ENCODE measurements at regions not wholly inside any gene's neighbourhood (a gene's known extent, or its start where the extent isn't known, plus 50 kb on each side); places are given as distances from the start of the nearest gene placed in this dataset.

GRCh38 chr22:48704335-48704734 lies 1123.3 kb downstream of the BRD1 start:
- Mint-ChIP-seq H3K36me3 (no peaks in the 10 kb centered on the region), H3K4me1 (no peaks in the 10 kb centered on the region), H3K27me3 (no peaks in the 10 kb centered on the region), H3K9me3 (no peaks in the 10 kb centered on the region), H3K27ac (no peak overlapping the region), H3K4me3 (no peak overlapping the region)
- no peak for DNase-seq
- ATAC-seq (replicated peaks), result no peak

- Mint-ChIP-seq H3K27ac (no peak overlapping the region), H3K4me1 (no peaks in the 10 kb centered on the region), H3K36me3 (no peaks in the 10 kb centered on the region), H3K27me3 (no peaks in the 10 kb centered on the region), H3K4me3 (no peak overlapping the region), H3K9me3 (no peaks in the 10 kb centered on the region)
- ATAC-seq (replicated peaks) (no peak), DNase-seq (no peak)
Observed at GRCh38 chr22:48703265-48703941, 1124.3 kb downstream of the BRD1 start.

GRCh38 chr22:48702573-48703264 lies 1125.0 kb downstream of the BRD1 start:
- DNase-seq (no peak), ATAC-seq (replicated peaks) (no peak)
- H3K36me3 Mint-ChIP-seq, result no peaks in the 10 kb centered on the region

GRCh38 chr22:48701296-48702030 lies 1126.2 kb downstream of the BRD1 start:
- no peak overlapping the region for H3K27ac Mint-ChIP-seq
- no peak overlapping the region for H3K4me3 Mint-ChIP-seq
- no peaks in the 10 kb centered on the region for H3K36me3 Mint-ChIP-seq
- H3K4me1 Mint-ChIP-seq, result no peaks in the 10 kb centered on the region
- ATAC-seq (replicated peaks) (no peak), DNase-seq (no peak)
- H3K9me3 Mint-ChIP-seq, result no peaks in the 10 kb centered on the region
- H3K27me3 Mint-ChIP-seq, result no peaks in the 10 kb centered on the region

More at GRCh38 chr22:48702573-48703264, 1125.0 kb downstream of the BRD1 start:
- Mint-ChIP-seq H3K27ac (no peak overlapping the region), H3K27me3 (no peaks in the 10 kb centered on the region), H3K9me3 (no peaks in the 10 kb centered on the region), H3K4me1 (no peaks in the 10 kb centered on the region), H3K4me3 (no peak overlapping the region)

- DNase-seq (no peak), ATAC-seq (replicated peaks) (no peak)
- Mint-ChIP-seq H3K36me3 (no peaks in the 10 kb centered on the region), H3K27ac (no peak overlapping the region), H3K9me3 (no peaks in the 10 kb centered on the region), H3K4me3 (no peak overlapping the region), H3K27me3 (no peaks in the 10 kb centered on the region), H3K4me1 (no peaks in the 10 kb centered on the region)
Observed at GRCh38 chr22:48700566-48701295, 1126.9 kb downstream of the BRD1 start.

- Mint-ChIP-seq H3K4me3 (no peak overlapping the region), H3K9me3 (no peaks in the 10 kb centered on the region), H3K36me3 (no peaks in the 10 kb centered on the region), H3K27me3 (no peaks in the 10 kb centered on the region), H3K27ac (no peak overlapping the region), H3K4me1 (no peaks in the 10 kb centered on the region)
- DNase-seq (no peak), ATAC-seq (replicated peaks) (no peak)
Observed at GRCh38 chr22:48700180-48700565, 1127.5 kb downstream of the BRD1 start.

- Mint-ChIP-seq H3K27ac (no peak overlapping the region), H3K4me3 (no peak overlapping the region), H3K9me3 (no peaks in the 10 kb centered on the region), H3K36me3 (no peaks in the 10 kb centered on the region), H3K27me3 (no peaks in the 10 kb centered on the region), H3K4me1 (no peaks in the 10 kb centered on the region)
- no peak for ATAC-seq (replicated peaks)
- no peak for DNase-seq
Observed at GRCh38 chr22:48699511-48699910, 1128.2 kb downstream of the BRD1 start.

- no peaks in the 10 kb centered on the region for H3K4me1 Mint-ChIP-seq
- H3K4me3 Mint-ChIP-seq, result no peak overlapping the region
- H3K27ac Mint-ChIP-seq, result no peak overlapping the region
- H3K9me3 Mint-ChIP-seq, result no peaks in the 10 kb centered on the region
- no peaks in the 10 kb centered on the region for H3K27me3 Mint-ChIP-seq
- no peaks in the 10 kb centered on the region for H3K36me3 Mint-ChIP-seq
- DNase-seq, result no peak
- no peak for ATAC-seq (replicated peaks)
Observed at GRCh38 chr22:48698618-48699017, 1129.1 kb downstream of the BRD1 start.

- no peak for ATAC-seq (replicated peaks)
- H3K4me3 Mint-ChIP-seq, result no peak overlapping the region
- no peaks in the 10 kb centered on the region for H3K27me3 Mint-ChIP-seq
- H3K9me3 Mint-ChIP-seq, result no peaks in the 10 kb centered on the region
- no peaks in the 10 kb centered on the region for H3K4me1 Mint-ChIP-seq
- no peaks in the 10 kb centered on the region for H3K36me3 Mint-ChIP-seq
- no peak overlapping the region for H3K27ac Mint-ChIP-seq
- DNase-seq, result no peak
Observed at GRCh38 chr22:48697694-48698276, 1129.9 kb downstream of the BRD1 start.

GRCh38 chr22:48697223-48697622 lies 1130.5 kb downstream of the BRD1 start:
- ATAC-seq (replicated peaks) (no peak), DNase-seq (no peak)
- H3K36me3 Mint-ChIP-seq, result no peaks in the 10 kb centered on the region
- H3K4me1 Mint-ChIP-seq, result no peaks in the 10 kb centered on the region
- H3K4me3 Mint-ChIP-seq, result no peak overlapping the region
- H3K27me3 Mint-ChIP-seq, result no peaks in the 10 kb centered on the region
- no peaks in the 10 kb centered on the region for H3K9me3 Mint-ChIP-seq
- H3K27ac Mint-ChIP-seq, result no peak overlapping the region

- DNase-seq (no peak), ATAC-seq (replicated peaks) (no peak)
- Mint-ChIP-seq H3K4me1 (no peaks in the 10 kb centered on the region), H3K4me3 (no peak overlapping the region), H3K27ac (no peak overlapping the region), H3K9me3 (no peaks in the 10 kb centered on the region), H3K36me3 (no peaks in the 10 kb centered on the region), H3K27me3 (no peaks in the 10 kb centered on the region)
Observed at GRCh38 chr22:48696371-48696770, 1131.3 kb downstream of the BRD1 start.

- Mint-ChIP-seq H3K4me3 (no peak overlapping the region), H3K9me3 (no peaks in the 10 kb centered on the region), H3K27me3 (no peaks in the 10 kb centered on the region), H3K27ac (no peak overlapping the region), H3K36me3 (no peaks in the 10 kb centered on the region), H3K4me1 (no peaks in the 10 kb centered on the region)
- no peak for DNase-seq
- ATAC-seq (replicated peaks), result no peak
Observed at GRCh38 chr22:48695731-48696305, 1131.9 kb downstream of the BRD1 start.

GRCh38 chr22:48695251-48695650 lies 1132.4 kb downstream of the BRD1 start:
- H3K4me3 Mint-ChIP-seq, result no peak overlapping the region
- no peak overlapping the region for H3K27ac Mint-ChIP-seq
- no peaks in the 10 kb centered on the region for H3K36me3 Mint-ChIP-seq
- no peaks in the 10 kb centered on the region for H3K27me3 Mint-ChIP-seq
- H3K4me1 Mint-ChIP-seq, result no peaks in the 10 kb centered on the region
- H3K9me3 Mint-ChIP-seq, result no peaks in the 10 kb centered on the region
- no peak for DNase-seq
- no peak for ATAC-seq (replicated peaks)

GRCh38 chr22:48694296-48694883 lies 1133.3 kb downstream of the BRD1 start:
- Mint-ChIP-seq H3K4me1 (no peaks in the 10 kb centered on the region), H3K36me3 (no peaks in the 10 kb centered on the region), H3K9me3 (no peaks in the 10 kb centered on the region), H3K27me3 (no peaks in the 10 kb centered on the region), H3K27ac (no peak overlapping the region), H3K4me3 (no peak overlapping the region)
- DNase-seq, result no peak
- no peak for ATAC-seq (replicated peaks)
